ENCODE measurements at regions not wholly inside any gene's neighbourhood (a gene's known extent, or its start where the extent isn't known, plus 50 kb on each side); places are given as distances from the start of the nearest gene placed in this dataset.

GRCh38 chr11:13135385-13136271, 126.5 kb downstream of the RASSF10 start (continued):
- TF ChIP-seq CHD7 (IDR thresholded peaks at IDR 0.05; ENCODE audit: insufficient replicate concordance, low read length) (no peak), TCF12 (IDR thresholded peaks at IDR 0.05; ENCODE audit: low read depth, low read length) (no peak), CHD1 (IDR thresholded peaks at IDR 0.05; ENCODE audit: low read depth, low read length) (no peak), KDM5A (IDR thresholded peaks at IDR 0.05; ENCODE audit: low read length) (no peak)
